SK-N-SH (cell line): ENCODE measurements at regions not wholly inside any gene's neighbourhood (a gene's known extent, or its start where the extent isn't known, plus 50 kb on each side); places are given as distances from the start of the nearest gene placed in this dataset.

Source experiments
- EP300 ChIP-seq, 2 experiments: IDR thresholded peaks; 2 replicates each; pipeline versions ENCODE4 v1.4.0 to v1.6.1; 2012; ENCODE audit warnings: borderline replicate concordance in 1 of 2, low read depth in 1 of 2, low read length in 1 of 2
- FOXM1 ChIP-seq: IDR thresholded peaks from 2 replicates; pipeline ENCODE4 v1.4.0; 2012; ENCODE audit warnings: low read depth, mild to moderate bottlenecking
- MAX ChIP-seq: IDR thresholded peaks from 2 replicates; pipeline ENCODE4 v1.4.0; 2012; ENCODE audit warnings: low read depth
- TAF1 ChIP-seq: IDR thresholded peaks from 2 replicates; pipeline ENCODE4 v1.6.1; 2012; ENCODE audit warnings: low read depth, mild to moderate bottlenecking, low read length, moderate library complexity, borderline replicate concordance
- TF ChIP-seq, protein P1 (sequence below): fragments of 200-600 bp; sonication (generic); IDR thresholded peaks from 2 replicates; pipeline ENCODE4 v1.6.1; 2017; ENCODE audit warnings: antibody characterized with exemption, mild to moderate bottlenecking, moderate library complexity

DNA sequence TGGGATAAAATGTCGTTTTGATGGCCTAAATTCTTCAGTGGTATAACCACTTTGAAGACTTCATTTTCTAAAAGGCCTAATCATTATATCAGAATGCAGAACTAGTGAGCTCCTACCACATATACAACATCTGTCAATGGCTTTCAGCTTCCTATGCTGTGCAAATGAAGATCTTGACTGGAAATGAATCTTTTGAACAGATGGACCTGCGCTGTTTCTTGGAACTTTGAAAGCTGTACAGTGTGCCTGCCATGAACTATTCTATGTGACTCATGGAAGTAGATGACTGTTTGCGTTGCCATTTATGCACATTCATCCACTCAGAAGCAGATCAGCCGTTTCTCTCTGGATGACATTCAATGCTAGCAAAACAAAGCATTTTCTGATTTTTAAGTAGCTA lies 542.2 kb upstream of the USP15 start:
- no peak for TF ChIP-seq EP300 (IDR thresholded peaks at IDR 0.05; ENCODE audit: borderline replicate concordance in 1 of 2, low read depth in 1 of 2, low read length in 1 of 2)
- TF ChIP-seq, protein P1, sequence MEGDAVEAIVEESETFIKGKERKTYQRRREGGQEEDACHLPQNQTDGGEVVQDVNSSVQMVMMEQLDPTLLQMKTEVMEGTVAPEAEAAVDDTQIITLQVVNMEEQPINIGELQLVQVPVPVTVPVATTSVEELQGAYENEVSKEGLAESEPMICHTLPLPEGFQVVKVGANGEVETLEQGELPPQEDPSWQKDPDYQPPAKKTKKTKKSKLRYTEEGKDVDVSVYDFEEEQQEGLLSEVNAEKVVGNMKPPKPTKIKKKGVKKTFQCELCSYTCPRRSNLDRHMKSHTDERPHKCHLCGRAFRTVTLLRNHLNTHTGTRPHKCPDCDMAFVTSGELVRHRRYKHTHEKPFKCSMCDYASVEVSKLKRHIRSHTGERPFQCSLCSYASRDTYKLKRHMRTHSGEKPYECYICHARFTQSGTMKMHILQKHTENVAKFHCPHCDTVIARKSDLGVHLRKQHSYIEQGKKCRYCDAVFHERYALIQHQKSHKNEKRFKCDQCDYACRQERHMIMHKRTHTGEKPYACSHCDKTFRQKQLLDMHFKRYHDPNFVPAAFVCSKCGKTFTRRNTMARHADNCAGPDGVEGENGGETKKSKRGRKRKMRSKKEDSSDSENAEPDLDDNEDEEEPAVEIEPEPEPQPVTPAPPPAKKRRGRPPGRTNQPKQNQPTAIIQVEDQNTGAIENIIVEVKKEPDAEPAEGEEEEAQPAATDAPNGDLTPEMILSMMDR = no peak
- no peak for TF ChIP-seq FOXM1
- TF ChIP-seq MAX = no peak
- no peak for TF ChIP-seq TAF1
